Upper lobe of left lung (tissue), 6 donors: ENCODE measurements at regions not wholly inside any gene's neighbourhood (a gene's known extent, or its start where the extent isn't known, plus 50 kb on each side); places are given as distances from the start of the nearest gene placed in this dataset.
"Not testable (repeated sequence)": the region's sequence is repeated elsewhere in the genome, so short reads cannot be mapped to it uniquely, and the experiment has no call there.

Source experiments
- ATAC-seq, 2 donors: fragments of 200-7000 bp; cut with Tn5 transposase; one replicate each; pipeline ENCODE4 v1.9.1; 2022; ENCODE audit warnings: mild to moderate bottlenecking in 2 of 2, moderate library complexity in 2 of 2; ENCODE audit not compliant: low FRiP score in 2 of 2
- DNase-seq, 2 donors: peaks; one replicate each; pipeline ENCODE4 v3.0.0-alpha.2; 2019 to 2020
- H3K27ac ChIP-seq, 4 donors: fragments of 200-600 bp; sonication (generic); one replicate each; pipeline ENCODE4 v1.5.1; 2016 to 2019
- H3K27me3 ChIP-seq, 4 donors: fragments of 200-600 bp; sonication (generic); one replicate each; pipeline ENCODE4 v1.5.1; 2017 to 2019
- H3K36me3 ChIP-seq, 4 donors: fragments of 200-600 bp; sonication (generic); one replicate each; pipeline ENCODE4 v1.5.1; 2016 to 2019
- H3K4me1 ChIP-seq, 4 donors: fragments of 200-600 bp; sonication (generic); one replicate each; pipeline ENCODE4 v1.5.1; 2018 to 2019
- H3K4me3 ChIP-seq, 4 donors: fragments of 200-600 bp; sonication (generic); one replicate each; pipeline ENCODE4 v1.5.1; 2017 to 2019; ENCODE audit warnings: mild to moderate bottlenecking in 2 of 4, moderate library complexity in 1 of 4
- H3K9me3 ChIP-seq, 4 donors: fragments of 200-600 bp; sonication (generic); one replicate each; pipeline ENCODE4 v1.5.1; 2018 to 2019
- CTCF ChIP-seq, 6 experiments: fragments of 450-650 bp in 4 of 6; fragments of 200-600 bp in 2 of 6; sonication (generic) in 2 of 6; IDR thresholded peaks; one replicate each; pipeline ENCODE4 v1.5.1; 2016 to 2019; ENCODE audit warnings: antibody characterized with exemption in 6 of 6
- EP300 ChIP-seq, 4 donors: sonication (generic); formaldehyde crosslinking; IDR thresholded peaks; one replicate each; pipeline ENCODE4 v1.5.1; 2017; ENCODE audit warnings: antibody characterized with exemption in 4 of 4, control low read depth in 2 of 4
- POLR2A ChIP-seq, 4 donors: fragments of 450-650 bp; IDR thresholded peaks; one replicate each; pipeline ENCODE4 v1.5.1; 2016 to 2017; ENCODE audit warnings: antibody characterized with exemption in 4 of 4, mild to moderate bottlenecking in 2 of 4
- POLR2AphosphoS5 ChIP-seq, 2 donors: sonication (generic); formaldehyde crosslinking; IDR thresholded peaks; one replicate each; pipeline ENCODE4 v1.5.1; 2017; ENCODE audit warnings: antibody characterized with exemption in 2 of 2
- WGBS, 2 donors: methylation state at CpG; one replicate each; pipeline ENCODE4 v1.1.5; 2017 to 2018; 5-methylcytosine and 5-hydroxymethylcytosine counted together
- donor health status: DM: no; HTN: no; CAD: no; lungs with moderate emphysema.
- donor health status: DM: no; HTN: yes; CAD: no; lungs with severe emphysema.

- ATAC-seq, result no peak
- Histone ChIP-seq H3K36me3 (no peaks in the 10 kb centered on the region), H3K9me3 (no peaks in the 10 kb centered on the region), H3K27ac (no peak overlapping the region), H3K4me3 (no peak overlapping the region), H3K4me1 (no peaks in the 10 kb centered on the region), H3K27me3 (no peaks in the 10 kb centered on the region)
- WGBS, 2 donors, result 76 to 85% methylated on average over 3 of the region's 3 CpGs
- no peak for DNase-seq
- no peak for TF ChIP-seq EP300 (IDR thresholded peaks at IDR 0.05)
- TF ChIP-seq POLR2A (IDR thresholded peaks at IDR 0.05), result no peak
- no peak for TF ChIP-seq CTCF (IDR thresholded peaks at IDR 0.05)
- TF ChIP-seq POLR2AphosphoS5 (IDR thresholded peaks at IDR 0.05), result no peak
Observed at GRCh38 chr7:113367041-113367586, 248.8 kb upstream of the SMIM30 start.

- no peaks in the 10 kb centered on the region for H3K4me1 ChIP-seq
- H3K4me3 ChIP-seq, result no peak overlapping the region
- H3K36me3 ChIP-seq, result no peaks in the 10 kb centered on the region
- H3K27ac ChIP-seq, result no peak overlapping the region
- no peak for TF ChIP-seq POLR2AphosphoS5 (IDR thresholded peaks at IDR 0.05)
- no peak for TF ChIP-seq EP300 (IDR thresholded peaks at IDR 0.05)
- TF ChIP-seq POLR2A (IDR thresholded peaks at IDR 0.05), result no peak
- TF ChIP-seq CTCF (IDR thresholded peaks at IDR 0.05), result no peak
- 18 to 23% methylated on average over 1 of the region's 1 CpG for WGBS, 2 donors
- no peak for ATAC-seq
- H3K27me3 ChIP-seq, result no peaks in the 10 kb centered on the region
- DNase-seq, result no peak
- no peaks in the 10 kb centered on the region for H3K9me3 ChIP-seq
Observed at GRCh38 chr7:113366122-113366521, 247.8 kb upstream of the SMIM30 start.

GRCh38 chr7:113349339-113349738 is 231.0 kb upstream of the SMIM30 start:
- H3K4me3 ChIP-seq, result no peak overlapping the region
- DNase-seq (no peak), ATAC-seq (no peak)
- H3K4me1 ChIP-seq, result no peaks in the 10 kb centered on the region
- no peaks in the 10 kb centered on the region for H3K36me3 ChIP-seq
- WGBS, 2 donors, result 81 to 86% methylated on average over 4 of the region's 4 CpGs
- no peak for TF ChIP-seq EP300 (IDR thresholded peaks at IDR 0.05)
- no peak for TF ChIP-seq POLR2AphosphoS5 (IDR thresholded peaks at IDR 0.05)
- no peak for TF ChIP-seq POLR2A (IDR thresholded peaks at IDR 0.05)
- TF ChIP-seq CTCF (IDR thresholded peaks at IDR 0.05), result no peak
- H3K27ac ChIP-seq, result no peak overlapping the region
- no peaks in the 10 kb centered on the region for H3K27me3 ChIP-seq
- no peaks in the 10 kb centered on the region for H3K9me3 ChIP-seq

GRCh38 chr7:113339661-113340060 is 221.3 kb upstream of the SMIM30 start:
- Histone ChIP-seq H3K4me1 (no peaks in the 10 kb centered on the region), H3K36me3 (no peaks in the 10 kb centered on the region), H3K9me3 (peaks cover 0 to 5% (median 0%) of the 10 kb centered on the region in 4 donors), H3K27me3 (no peaks in the 10 kb centered on the region), H3K4me3 (no peak overlapping the region), H3K27ac (no peak overlapping the region)
- DNase-seq (no peak), ATAC-seq (no peak)
- no peak for TF ChIP-seq POLR2A (IDR thresholded peaks at IDR 0.05)
- no peak for TF ChIP-seq EP300 (IDR thresholded peaks at IDR 0.05)
- TF ChIP-seq CTCF (IDR thresholded peaks at IDR 0.05), result no peak
- no peak for TF ChIP-seq POLR2AphosphoS5 (IDR thresholded peaks at IDR 0.05)
- WGBS, 2 donors, result 92 to 93% methylated on average over 1 of the region's 1 CpG

GRCh38 chr7:113338071-113338696 is 219.8 kb upstream of the SMIM30 start:
- no peaks in the 10 kb centered on the region for H3K4me1 ChIP-seq
- H3K4me3 ChIP-seq, result no peak overlapping the region
- ATAC-seq (no peak), DNase-seq (no peak)
- H3K27ac ChIP-seq, result no peak overlapping the region
- TF ChIP-seq POLR2AphosphoS5 (IDR thresholded peaks at IDR 0.05) (no peak), CTCF (IDR thresholded peaks at IDR 0.05) (no peak)
- 82 to 85% methylated on average over 4 of the region's 4 CpGs for WGBS, 2 donors
- H3K36me3 ChIP-seq, result no peaks in the 10 kb centered on the region
- peaks cover 0 to 5% (median 0%) of the 10 kb centered on the region in 4 donors for H3K9me3 ChIP-seq
- no peaks in the 10 kb centered on the region for H3K27me3 ChIP-seq

- H3K36me3 ChIP-seq, ATAC-seq, H3K27ac ChIP-seq, H3K4me3 ChIP-seq, H3K9me3 ChIP-seq, DNase-seq, H3K4me1 ChIP-seq, H3K27me3 ChIP-seq: not testable (repeated sequence)
- 86 to 96% methylated on average over 1 of the region's 1 CpG for WGBS, 2 donors
Observed at GRCh38 chr7:113336838-113337237, 218.5 kb upstream of the SMIM30 start.
